PC-3 (cell line): ENCODE measurements at regions not wholly inside any gene's neighbourhood (a gene's known extent, or its start where the extent isn't known, plus 50 kb on each side); places are given as distances from the start of the nearest gene placed in this dataset.

ENCODE experiments used
- EZH2 ChIP-seq: fragments of 300-600 bp; sonication (generic); IDR thresholded peaks from one replicate; pipeline ENCODE4 v1.6.1; 2017; ENCODE audit warnings: antibody characterized with exemption, mild to moderate bottlenecking, low read length; ENCODE audit not compliant: unreplicated experiment
- TF ChIP-seq, protein P1 (sequence below): fragments of 300-600 bp; sonication (generic); conservative IDR thresholded peaks from 2 replicates; pipeline ENCODE4 v1.5.1; 2017; ENCODE audit warnings: antibody characterized with exemption, low read depth, mild to moderate bottlenecking, low read length

DNA sequence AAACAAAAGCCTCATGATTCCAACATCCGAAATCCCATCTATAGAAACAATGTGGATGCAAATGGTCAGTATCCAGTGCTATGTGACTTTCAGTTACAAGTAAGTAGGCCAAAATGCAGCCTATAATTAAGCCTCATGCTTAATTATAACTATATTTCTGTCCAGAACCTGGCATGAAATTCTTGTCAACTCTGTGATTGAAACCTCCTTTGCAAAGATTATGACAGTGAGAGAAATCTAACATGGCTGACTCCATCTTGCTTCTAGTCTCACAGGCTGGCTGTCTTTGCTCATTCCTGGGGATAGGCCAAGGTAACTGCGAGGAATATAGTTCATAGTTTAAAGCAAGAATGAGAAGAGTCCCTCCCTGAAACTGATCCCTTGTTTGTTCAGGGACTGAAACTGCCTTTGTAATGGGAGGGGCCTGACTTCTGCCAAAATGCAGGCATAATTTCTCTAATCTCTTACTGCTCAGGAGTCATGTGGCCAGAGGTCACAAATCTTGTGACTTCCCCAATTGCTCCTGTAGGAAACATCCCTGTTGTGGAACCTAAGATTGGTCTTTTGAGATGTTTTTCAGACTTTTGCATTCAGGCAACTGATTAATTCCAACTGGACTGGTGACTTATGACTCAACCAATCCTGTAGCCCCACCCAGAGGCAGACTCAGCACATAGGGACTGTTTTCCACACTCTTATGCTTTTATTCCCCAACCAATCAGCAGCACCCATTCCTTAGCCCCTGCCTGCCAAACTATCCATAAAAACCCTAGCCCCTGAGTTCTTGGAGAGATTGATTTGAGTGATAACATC lies 84.5 kb upstream of the TLK1 start:
- TF ChIP-seq, protein P1, sequence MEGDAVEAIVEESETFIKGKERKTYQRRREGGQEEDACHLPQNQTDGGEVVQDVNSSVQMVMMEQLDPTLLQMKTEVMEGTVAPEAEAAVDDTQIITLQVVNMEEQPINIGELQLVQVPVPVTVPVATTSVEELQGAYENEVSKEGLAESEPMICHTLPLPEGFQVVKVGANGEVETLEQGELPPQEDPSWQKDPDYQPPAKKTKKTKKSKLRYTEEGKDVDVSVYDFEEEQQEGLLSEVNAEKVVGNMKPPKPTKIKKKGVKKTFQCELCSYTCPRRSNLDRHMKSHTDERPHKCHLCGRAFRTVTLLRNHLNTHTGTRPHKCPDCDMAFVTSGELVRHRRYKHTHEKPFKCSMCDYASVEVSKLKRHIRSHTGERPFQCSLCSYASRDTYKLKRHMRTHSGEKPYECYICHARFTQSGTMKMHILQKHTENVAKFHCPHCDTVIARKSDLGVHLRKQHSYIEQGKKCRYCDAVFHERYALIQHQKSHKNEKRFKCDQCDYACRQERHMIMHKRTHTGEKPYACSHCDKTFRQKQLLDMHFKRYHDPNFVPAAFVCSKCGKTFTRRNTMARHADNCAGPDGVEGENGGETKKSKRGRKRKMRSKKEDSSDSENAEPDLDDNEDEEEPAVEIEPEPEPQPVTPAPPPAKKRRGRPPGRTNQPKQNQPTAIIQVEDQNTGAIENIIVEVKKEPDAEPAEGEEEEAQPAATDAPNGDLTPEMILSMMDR, result peak; percentile 22; the same call in 1 of the 2 replicates
- TF ChIP-seq EZH2, result no peak
